Transverse colon (tissue), 3 donors: ENCODE measurements at regions not wholly inside any gene's neighbourhood (a gene's known extent, or its start where the extent isn't known, plus 50 kb on each side); places are given as distances from the start of the nearest gene placed in this dataset.

Experiments
- EP300 ChIP-seq: sonication (generic); formaldehyde crosslinking; IDR thresholded peaks from one replicate; pipeline ENCODE4 v1.6.1; 2017; ENCODE audit warnings: antibody characterized with exemption, low read depth
- POLR2AphosphoS5 ChIP-seq, 3 donors: sonication (generic); formaldehyde crosslinking; IDR thresholded peaks; one replicate each; pipeline ENCODE4 v1.6.1; 2016; ENCODE audit warnings: antibody characterized with exemption in 3 of 3

DNA sequence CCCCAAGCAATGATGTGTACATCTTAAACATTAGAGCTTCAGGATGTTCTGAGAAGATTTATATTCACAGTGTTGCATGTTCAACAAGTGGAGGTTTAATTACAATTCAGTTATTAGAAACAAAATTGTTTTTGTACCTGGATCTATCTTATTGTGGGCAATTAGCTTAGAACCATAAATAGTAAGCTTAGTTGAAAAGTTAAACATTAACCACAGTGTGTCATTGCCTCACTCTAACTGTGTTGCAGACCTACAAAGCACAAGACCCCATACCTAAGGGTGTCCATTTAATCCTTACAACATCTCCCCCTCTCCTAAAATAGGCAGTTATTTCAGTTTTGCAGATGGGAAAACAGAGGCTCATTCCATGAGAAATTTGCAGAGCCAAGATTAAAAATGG, 632.0 kb upstream of the SOX9 start:
- TF ChIP-seq EP300 (no peak), POLR2AphosphoS5 (IDR thresholded peaks at IDR 0.05) (no peak)
